Endothelial cell of umbilical vein (primary cell): ENCODE measurements at regions not wholly inside any gene's neighbourhood (a gene's known extent, or its start where the extent isn't known, plus 50 kb on each side); places are given as distances from the start of the nearest gene placed in this dataset.

Source experiments
- BruUV-seq: library from RNA; stranded (reverse); fragments of 400-500 nt; replicated peaks from 2 replicates; lab custom pipeline; 2021; lab: Mats Ljungman, UMichigan
- CTCF ChIA-PET: fragments of 300-600, 350-600 bp; sonication (Branson Sonifier 250); formaldehyde crosslinking; loops from one replicate; lab custom pipeline; 2021; ENCODE audit warnings: antibody characterized with exemption, inconsistent platforms; lab: Charles Lee
- POLR2A ChIA-PET: fragments of 300-600, 350-600 bp; sonication (Branson Sonifier 250); formaldehyde crosslinking; loops from one replicate; lab custom pipeline; 2021; ENCODE audit warnings: antibody characterized with exemption, inconsistent platforms; lab: Charles Lee
- DNase-seq: peaks from one replicate; pipeline ENCODE4 v3.0.0-alpha.2; 2011; ENCODE audit warnings: low read depth, low spot score
- FAIRE-seq: peaks from 2 replicates; lab custom pipeline; 2011; peaks lifted over from hg19 to GRCh38; lab: Jason Lieb, UNC
- H2AFZ ChIP-seq: 2 replicates; pipeline ENCODE4 v1.6.0; 2012; ENCODE audit warnings: low read depth, low read length, control low read depth, inconsistent platforms
- H3K27ac ChIP-seq: 2 replicates; pipeline ENCODE4 v1.5.1; 2011; ENCODE audit warnings: low read depth, mild to moderate bottlenecking, control low read depth, low read length, moderate library complexity; ENCODE audit not compliant: insufficient read depth
- H3K27me3 ChIP-seq, 2 experiments: 2 replicates each; pipeline versions ENCODE4 v1.6.0 to v1.6.1; 2011; ENCODE audit warnings: low read length in 2 of 2, mixed read lengths in 1 of 2; ENCODE audit not compliant: control insufficient read depth in 2 of 2, insufficient read depth in 2 of 2
- H3K36me3 ChIP-seq, 2 experiments: 2 replicates in 1 of 2; 3 replicates in 1 of 2; pipeline ENCODE4 v1.5.1; 2011; ENCODE audit warnings: low read length in 2 of 2, mild to moderate bottlenecking in 1 of 2, moderate library complexity in 1 of 2; ENCODE audit not compliant: control insufficient read depth in 2 of 2, insufficient read depth in 2 of 2; ENCODE audit errors: extremely low read depth in 1 of 2
- H3K4me1 ChIP-seq: 3 replicates; pipeline ENCODE4 v1.5.1; 2011; ENCODE audit warnings: mild to moderate bottlenecking, low read length; ENCODE audit not compliant: control insufficient read depth, insufficient read depth; ENCODE audit errors: extremely low read depth
- H3K4me2 ChIP-seq: 2 replicates; pipeline ENCODE4 v1.6.1; 2011; ENCODE audit warnings: low read length, control low read depth, mixed read lengths; ENCODE audit not compliant: insufficient read depth
- H3K4me3 ChIP-seq, 3 experiments: fragments of 200-600 bp in 1 of 3; sonication (generic), shearing (Covaris generic) in 1 of 3; replicated peaks in 1 of 3; 2 replicates each; pipeline ENCODE4 v1.5.1; 2011 to 2016; ENCODE audit warnings: control low read depth in 3 of 3, low read length in 3 of 3, mild to moderate bottlenecking in 2 of 3, inconsistent platforms in 1 of 3, low read depth in 1 of 3, moderate library complexity in 1 of 3; ENCODE audit not compliant: insufficient read depth in 1 of 3
- H3K79me2 ChIP-seq: 2 replicates; pipeline ENCODE4 v1.6.0; 2012; ENCODE audit warnings: low read length, inconsistent platforms; ENCODE audit not compliant: control insufficient read depth, insufficient read depth
- H3K9ac ChIP-seq: replicated peaks from 2 replicates; pipeline ENCODE3; 2011; ENCODE audit warnings: low read length, control low read depth; ENCODE audit not compliant: insufficient read depth; ENCODE audit errors: extremely low read depth
- H3K9me1 ChIP-seq: replicated peaks from 3 replicates; pipeline ENCODE4 v1.6.0; 2011; ENCODE audit warnings: mild to moderate bottlenecking, low read length; ENCODE audit not compliant: control insufficient read depth, insufficient read depth; ENCODE audit errors: extremely low read depth
- H3K9me3 ChIP-seq: replicated peaks from 2 replicates; pipeline ENCODE4 v1.5.1; 2012; ENCODE audit warnings: low read length, inconsistent platforms; ENCODE audit not compliant: control insufficient read depth, insufficient read depth
- H4K20me1 ChIP-seq: replicated peaks from 2 replicates; pipeline ENCODE3; 2011; ENCODE audit warnings: mild to moderate bottlenecking, low read length; ENCODE audit not compliant: control insufficient read depth, insufficient read depth; ENCODE audit errors: extremely low read depth
- EZH2 ChIP-seq: IDR thresholded peaks from 2 replicates; pipeline ENCODE4 v1.6.1; 2012; ENCODE audit warnings: borderline replicate concordance, low read depth, mild to moderate bottlenecking, moderate library complexity, low read length, inconsistent platforms; ENCODE audit not compliant: severe bottlenecking
- FOS ChIP-seq: IDR thresholded peaks from 2 replicates; pipeline ENCODE4 v1.6.1; 2011; ENCODE audit warnings: mild to moderate bottlenecking, low read length, moderate library complexity, borderline replicate concordance; ENCODE audit not compliant: insufficient read depth
- GATA2 ChIP-seq: IDR thresholded peaks from 2 replicates; pipeline ENCODE4 v1.7.0; 2011; ENCODE audit warnings: low read depth, mild to moderate bottlenecking, moderate library complexity, mixed read lengths, low read length; ENCODE audit not compliant: insufficient read length, insufficient read depth
- JUN ChIP-seq: IDR thresholded peaks from 2 replicates; pipeline ENCODE4 v1.6.1; 2011; ENCODE audit warnings: borderline replicate concordance, low read depth; ENCODE audit not compliant: insufficient read length, insufficient read depth
- MAX ChIP-seq: IDR thresholded peaks from 2 replicates; pipeline ENCODE4 v1.6.1; 2011; ENCODE audit not compliant: insufficient read depth, insufficient read length
- MYC ChIP-seq: IDR thresholded peaks from one replicate; pipeline ENCODE4 v1.6.1; 2011; ENCODE audit warnings: mild to moderate bottlenecking, low read depth, low read length
- POLR2A ChIP-seq: IDR thresholded peaks from 2 replicates; pipeline ENCODE4 v1.6.1; 2012; ENCODE audit warnings: low read depth, mild to moderate bottlenecking, control low read depth, low read length
- POLR2AphosphoS5 ChIP-seq: IDR thresholded peaks from 2 replicates; pipeline ENCODE4 v1.6.1; 2012; ENCODE audit warnings: low read depth, mild to moderate bottlenecking, control low read depth, low read length, moderate library complexity; ENCODE audit not compliant: insufficient read depth
- dilution Hi-C: fragments of 300-500 bp; cut with MboI; formaldehyde crosslinking; loops from one replicate; pipeline ENCODE4 v1.15.0; 2019; ENCODE audit warnings: low sequenced_read_pairs; ENCODE audit not compliant: extremely low pct_ligation_motif_present
- intact Hi-C: fragments of 100-400 bp; cut with micrococcal nuclease; formaldehyde crosslinking; loops from one replicate; pipeline ENCODE4 v1.10.0; 2022
- TF ChIP-seq, protein P1 (sequence below), 2 donors: IDR thresholded peaks; 1 replicate in 1 of 2; 2 replicates in 1 of 2; pipeline ENCODE4 v1.5.1; 2011; ENCODE audit warnings: low read length in 2 of 2, mild to moderate bottlenecking in 2 of 2, moderate library complexity in 2 of 2, control low read depth in 1 of 2, inconsistent platforms in 1 of 2, low read depth in 1 of 2; ENCODE audit not compliant: insufficient read depth in 1 of 2; ENCODE audit errors: extremely low read depth in 1 of 2

- no peak overlapping the region for H2AFZ ChIP-seq
- DNase-seq = no peak
- TF ChIP-seq MAX (no peak), GATA2 (no peak), POLR2AphosphoS5 (no peak), MYC (no peak), FOS (no peak), JUN (no peak), POLR2A (no peak), EZH2 (no peak)
- TF ChIP-seq, protein P1, sequence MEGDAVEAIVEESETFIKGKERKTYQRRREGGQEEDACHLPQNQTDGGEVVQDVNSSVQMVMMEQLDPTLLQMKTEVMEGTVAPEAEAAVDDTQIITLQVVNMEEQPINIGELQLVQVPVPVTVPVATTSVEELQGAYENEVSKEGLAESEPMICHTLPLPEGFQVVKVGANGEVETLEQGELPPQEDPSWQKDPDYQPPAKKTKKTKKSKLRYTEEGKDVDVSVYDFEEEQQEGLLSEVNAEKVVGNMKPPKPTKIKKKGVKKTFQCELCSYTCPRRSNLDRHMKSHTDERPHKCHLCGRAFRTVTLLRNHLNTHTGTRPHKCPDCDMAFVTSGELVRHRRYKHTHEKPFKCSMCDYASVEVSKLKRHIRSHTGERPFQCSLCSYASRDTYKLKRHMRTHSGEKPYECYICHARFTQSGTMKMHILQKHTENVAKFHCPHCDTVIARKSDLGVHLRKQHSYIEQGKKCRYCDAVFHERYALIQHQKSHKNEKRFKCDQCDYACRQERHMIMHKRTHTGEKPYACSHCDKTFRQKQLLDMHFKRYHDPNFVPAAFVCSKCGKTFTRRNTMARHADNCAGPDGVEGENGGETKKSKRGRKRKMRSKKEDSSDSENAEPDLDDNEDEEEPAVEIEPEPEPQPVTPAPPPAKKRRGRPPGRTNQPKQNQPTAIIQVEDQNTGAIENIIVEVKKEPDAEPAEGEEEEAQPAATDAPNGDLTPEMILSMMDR (IDR thresholded peaks at IDR 0.05; ENCODE audit: extremely low read depth in 1 of 2, insufficient read depth in 1 of 2, low read depth in 1 of 2, low read length in 2 of 2) = no peak
- H3K9ac ChIP-seq = no peak overlapping the region
- no peak overlapping the region for H3K4me3 ChIP-seq
- H3K27me3 ChIP-seq = no peaks in the 10 kb centered on the region
- ChIA-PET POLR2A (no interaction called here), CTCF (no interaction called here)
- H3K27ac ChIP-seq = no peak overlapping the region
- BruUV-seq = no TSS peak
- H4K20me1 ChIP-seq = no peaks in the 10 kb centered on the region
- no peaks in the 10 kb centered on the region for H3K9me1 ChIP-seq
- no peak for FAIRE-seq
- intact Hi-C loops = no loop called here
- dilution Hi-C loops = no loop called here
- no peak overlapping the region for H3K4me2 ChIP-seq
- no peaks in the 10 kb centered on the region for H3K4me1 ChIP-seq
- H3K9me3 ChIP-seq = no peaks in the 10 kb centered on the region
- H3K79me2 ChIP-seq = no peaks in the 10 kb centered on the region
- H3K36me3 ChIP-seq = no peaks in the 10 kb centered on the region
These were observed 275.0 kb upstream of the MIR17HG start for GRCh38 chr13:91072486-91072885.
